ENCODE measurements at regions not wholly inside any gene's neighbourhood (a gene's known extent, or its start where the extent isn't known, plus 50 kb on each side); places are given as distances from the start of the nearest gene placed in this dataset.
"Not testable (repeated sequence)": the region's sequence is repeated elsewhere in the genome, so short reads cannot be mapped to it uniquely, and the experiment has no call there.

DNA sequence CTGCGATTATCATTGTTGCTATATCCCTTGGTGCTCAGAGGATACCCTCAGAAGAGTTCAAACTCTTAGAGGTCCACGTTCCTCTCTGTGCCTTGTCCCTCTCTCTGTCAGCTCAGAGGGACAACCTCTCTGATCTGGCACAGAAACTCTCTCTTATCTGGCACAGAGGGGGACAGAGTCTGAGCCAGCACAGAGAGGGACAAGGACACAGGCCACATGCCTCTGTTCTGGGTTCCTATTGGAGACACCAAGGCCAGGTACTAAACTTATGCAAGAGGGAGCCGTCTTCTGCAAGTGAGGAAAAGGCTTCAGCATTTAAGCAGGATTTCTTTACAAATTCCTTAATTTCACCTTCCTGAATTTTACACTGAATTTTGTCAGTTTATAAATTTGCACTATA is 565.2 kb downstream of the TOX3 start:
- H3K27ac ChIP-seq (ENCODE audit: insufficient read depth, low read depth, low read length): no peak overlapping the region

DNA sequence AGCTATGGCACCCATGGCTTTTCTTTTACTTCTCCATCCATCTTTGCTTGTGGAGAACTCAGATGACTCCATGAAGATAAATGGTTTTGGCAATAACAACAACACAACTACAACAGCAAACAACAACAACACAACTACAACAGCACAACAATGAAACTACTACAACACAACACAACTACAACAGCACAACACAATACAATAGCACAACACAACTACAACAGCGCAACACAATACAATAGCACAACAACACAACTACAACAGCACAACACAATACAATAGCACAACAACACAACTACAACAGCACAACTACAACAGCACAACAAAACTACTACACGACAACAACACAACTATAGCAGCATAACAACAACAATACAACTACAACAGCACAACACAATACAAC is 569.4 kb downstream of the TOX3 start:
- H3K4me1 ChIP-seq (ENCODE audit: control insufficient read depth, extremely low read depth, insufficient read depth, low read length); dilution Hi-C loops (cut with MboI; ENCODE audit: extremely low pct_ligation_motif_present, low sequenced_read_pairs); intact Hi-C loops (cut with micrococcal nuclease); H3K9me1 ChIP-seq (replicated peaks; ENCODE audit: control insufficient read depth, extremely low read depth, insufficient read depth, low read length); H4K20me1 ChIP-seq (replicated peaks; ENCODE audit: control insufficient read depth, extremely low read depth, insufficient read depth, low read length); H3K36me3 ChIP-seq (ENCODE audit: control insufficient read depth in 2 of 2, extremely low read depth in 1 of 2, insufficient read depth in 2 of 2, low read length in 2 of 2); H3K9ac ChIP-seq (replicated peaks; ENCODE audit: extremely low read depth, insufficient read depth, low read length); BruUV-seq (replicated peaks); H3K27me3 ChIP-seq (ENCODE audit: control insufficient read depth in 2 of 2, insufficient read depth in 2 of 2, low read length in 2 of 2); FAIRE-seq; H3K27ac ChIP-seq (ENCODE audit: insufficient read depth, low read depth, low read length); H3K4me3 ChIP-seq (replicated peaks in 1 of 3; ENCODE audit: insufficient read depth in 1 of 3, low read depth in 1 of 3, low read length in 3 of 3); H2AFZ ChIP-seq (ENCODE audit: low read depth, low read length); H3K79me2 ChIP-seq (ENCODE audit: control insufficient read depth, insufficient read depth, low read length); DNase-seq (ENCODE audit: low read depth, low spot score); CTCF ChIA-PET; H3K9me3 ChIP-seq (replicated peaks; ENCODE audit: control insufficient read depth, insufficient read depth, low read length); POLR2A ChIA-PET; H3K4me2 ChIP-seq (ENCODE audit: insufficient read depth, low read length): not testable (repeated sequence)

More for the DNA sequence above, 565.2 kb downstream of the TOX3 start:
- ChIA-PET CTCF (interaction anchor here (1.0 to 1.1 kb wide), 2 partner anchors 13 to 1175 kb away, joined by 5 read pairs; no protein-coding TSS in a partner anchor), POLR2A (no interaction called here)
- Histone ChIP-seq H3K9ac (replicated peaks; ENCODE audit: extremely low read depth, insufficient read depth, low read length) (no peak overlapping the region), H3K4me3 (replicated peaks in 1 of 3; ENCODE audit: insufficient read depth in 1 of 3, low read depth in 1 of 3, low read length in 3 of 3) (no peak overlapping the region), H3K9me1 (replicated peaks; ENCODE audit: control insufficient read depth, extremely low read depth, insufficient read depth, low read length) (no peaks in the 10 kb centered on the region), H3K27me3 (ENCODE audit: control insufficient read depth in 2 of 2, insufficient read depth in 2 of 2, low read length in 2 of 2) (no peaks in the 10 kb centered on the region), H3K4me2 (ENCODE audit: insufficient read depth, low read length) (no peak overlapping the region), H2AFZ (ENCODE audit: low read depth, low read length) (no peak overlapping the region), H3K79me2 (ENCODE audit: control insufficient read depth, insufficient read depth, low read length) (no peaks in the 10 kb centered on the region), H3K4me1 (ENCODE audit: control insufficient read depth, extremely low read depth, insufficient read depth, low read length) (no peaks in the 10 kb centered on the region), H3K36me3 (ENCODE audit: control insufficient read depth in 2 of 2, extremely low read depth in 1 of 2, insufficient read depth in 2 of 2, low read length in 2 of 2) (no peaks in the 10 kb centered on the region), H4K20me1 (replicated peaks; ENCODE audit: control insufficient read depth, extremely low read depth, insufficient read depth, low read length) (no peaks in the 10 kb centered on the region), H3K9me3 (replicated peaks; ENCODE audit: control insufficient read depth, insufficient read depth, low read length) (peaks cover 5% of the 10 kb centered on the region)
- no TSS peak for BruUV-seq (replicated peaks)
- TF ChIP-seq MYC (IDR thresholded peaks at IDR 0.05; ENCODE audit: low read depth, low read length): no peak
- TF ChIP-seq FOS (IDR thresholded peaks at IDR 0.05; ENCODE audit: borderline replicate concordance, insufficient read depth, low read length): no peak
- no peak for TF ChIP-seq EZH2 (IDR thresholded peaks at IDR 0.05; ENCODE audit: borderline replicate concordance, low read depth, low read length, severe bottlenecking)
- TF ChIP-seq, protein P1, sequence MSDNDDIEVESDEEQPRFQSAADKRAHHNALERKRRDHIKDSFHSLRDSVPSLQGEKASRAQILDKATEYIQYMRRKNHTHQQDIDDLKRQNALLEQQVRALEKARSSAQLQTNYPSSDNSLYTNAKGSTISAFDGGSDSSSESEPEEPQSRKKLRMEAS (IDR thresholded peaks at IDR 0.05; ENCODE audit: insufficient read depth, insufficient read length): no peak
- no peak for TF ChIP-seq JUN (IDR thresholded peaks at IDR 0.05; ENCODE audit: borderline replicate concordance, insufficient read depth, insufficient read length, low read depth)
- TF ChIP-seq, protein P2, sequence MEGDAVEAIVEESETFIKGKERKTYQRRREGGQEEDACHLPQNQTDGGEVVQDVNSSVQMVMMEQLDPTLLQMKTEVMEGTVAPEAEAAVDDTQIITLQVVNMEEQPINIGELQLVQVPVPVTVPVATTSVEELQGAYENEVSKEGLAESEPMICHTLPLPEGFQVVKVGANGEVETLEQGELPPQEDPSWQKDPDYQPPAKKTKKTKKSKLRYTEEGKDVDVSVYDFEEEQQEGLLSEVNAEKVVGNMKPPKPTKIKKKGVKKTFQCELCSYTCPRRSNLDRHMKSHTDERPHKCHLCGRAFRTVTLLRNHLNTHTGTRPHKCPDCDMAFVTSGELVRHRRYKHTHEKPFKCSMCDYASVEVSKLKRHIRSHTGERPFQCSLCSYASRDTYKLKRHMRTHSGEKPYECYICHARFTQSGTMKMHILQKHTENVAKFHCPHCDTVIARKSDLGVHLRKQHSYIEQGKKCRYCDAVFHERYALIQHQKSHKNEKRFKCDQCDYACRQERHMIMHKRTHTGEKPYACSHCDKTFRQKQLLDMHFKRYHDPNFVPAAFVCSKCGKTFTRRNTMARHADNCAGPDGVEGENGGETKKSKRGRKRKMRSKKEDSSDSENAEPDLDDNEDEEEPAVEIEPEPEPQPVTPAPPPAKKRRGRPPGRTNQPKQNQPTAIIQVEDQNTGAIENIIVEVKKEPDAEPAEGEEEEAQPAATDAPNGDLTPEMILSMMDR (IDR thresholded peaks at IDR 0.05; ENCODE audit: extremely low read depth in 1 of 2, insufficient read depth in 1 of 2, low read depth in 1 of 2, low read length in 2 of 2): no peak
- no peak for TF ChIP-seq GATA2 (IDR thresholded peaks at IDR 0.05; ENCODE audit: insufficient read depth, insufficient read length, low read depth, low read length)
- no peak for TF ChIP-seq POLR2AphosphoS5 (IDR thresholded peaks at IDR 0.05; ENCODE audit: insufficient read depth, low read depth, low read length)
- no peak for TF ChIP-seq POLR2A (IDR thresholded peaks at IDR 0.05; ENCODE audit: low read depth, low read length)
- intact Hi-C loops (cut with micrococcal nuclease) (no loop called here), dilution Hi-C loops (cut with MboI; ENCODE audit: extremely low pct_ligation_motif_present, low sequenced_read_pairs) (no loop called here)
- no peak for FAIRE-seq
- DNase-seq (ENCODE audit: low read depth, low spot score): no peak

All from endothelial cell of umbilical vein (primary cell).